Amygdala (tissue), 56 donors: ENCODE measurements at regions not wholly inside any gene's neighbourhood (a gene's known extent, or its start where the extent isn't known, plus 50 kb on each side); places are given as distances from the start of the nearest gene placed in this dataset.

ENCODE experiments used
- DNase-seq, 56 donors: peaks; one replicate each; lab custom pipeline; 2025; lab: John Stamatoyannopoulos, UW

DNA sequence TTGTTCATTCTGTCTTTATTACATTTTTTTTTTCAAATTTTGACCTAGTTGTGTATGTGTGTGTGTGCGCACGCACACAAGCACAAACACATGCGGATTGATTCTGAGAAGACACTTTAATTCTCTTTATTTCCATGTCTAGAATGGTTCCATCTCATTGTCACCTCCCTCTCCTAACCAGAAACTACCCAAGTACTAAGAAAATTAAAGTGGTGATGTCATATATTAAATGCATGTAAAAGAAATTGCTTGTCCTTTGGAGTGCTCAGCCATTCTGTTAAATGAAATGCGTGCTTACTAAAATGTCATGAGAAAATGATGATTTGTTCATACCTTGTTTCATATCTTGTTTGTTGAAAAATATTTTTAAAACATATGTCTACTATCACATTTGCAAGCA is 1297.0 kb upstream of the TENM3 start:
- no peak for DNase-seq

DNA sequence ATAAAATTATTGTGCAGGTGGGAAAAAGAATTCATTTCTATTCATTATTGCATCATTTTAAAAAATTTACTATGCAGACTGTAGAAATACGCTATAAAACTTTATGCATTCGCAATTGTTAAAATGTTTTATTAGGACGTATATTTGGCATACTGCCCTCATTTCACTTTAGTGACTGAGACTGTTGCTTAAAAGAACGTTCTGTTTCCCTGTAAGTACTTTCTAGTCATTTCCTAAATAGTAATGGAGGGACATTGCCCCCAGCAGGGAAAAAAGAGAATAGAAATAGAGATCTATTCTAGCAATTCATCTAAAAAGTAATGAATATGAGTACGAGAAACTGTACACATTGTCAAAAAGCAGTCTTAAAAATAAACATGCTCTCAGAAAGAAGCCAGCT is 1295.8 kb upstream of the TENM3 start:
- DNase-seq = no peak

- DNase-seq = no peak
Measured at GRCh38 chr4:180949424-180950213, 1293.6 kb upstream of the TENM3 start.

GRCh38 chr4:180950377-180950776 is 1292.8 kb upstream of the TENM3 start:
- DNase-seq = no peak

GRCh38 chr4:180951312-180951711 is 1291.9 kb upstream of the TENM3 start:
- no peak for DNase-seq

GRCh38 chr4:180953572-180953971 is 1289.6 kb upstream of the TENM3 start:
- no peak for DNase-seq

GRCh38 chr4:180960743-180961401 is 1282.3 kb upstream of the TENM3 start:
- peak in 6 of 56 donors; percentile 1 to 39 (median 2) for DNase-seq

DNA sequence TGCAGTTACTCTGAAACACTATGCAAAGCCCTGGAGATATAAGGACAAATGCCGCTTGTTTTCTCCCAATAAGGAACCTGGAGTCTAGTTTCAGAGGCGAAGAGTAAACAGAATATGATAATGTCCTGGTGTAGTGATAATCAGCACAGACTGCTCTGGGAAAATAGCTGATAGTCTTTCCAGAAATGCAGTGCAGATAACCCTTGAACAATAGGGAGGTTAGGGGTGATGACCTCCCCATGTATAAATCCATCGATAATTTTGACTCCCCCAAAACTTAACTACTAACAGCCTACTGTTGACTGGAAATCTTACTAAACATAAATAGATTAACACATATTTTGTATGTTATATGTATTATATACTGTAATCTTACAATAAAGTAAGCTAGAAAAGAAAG is 1280.9 kb upstream of the TENM3 start:
- no peak for DNase-seq

GRCh38 chr4:180966312-180966711 is 1276.9 kb upstream of the TENM3 start:
- no peak for DNase-seq

DNA sequence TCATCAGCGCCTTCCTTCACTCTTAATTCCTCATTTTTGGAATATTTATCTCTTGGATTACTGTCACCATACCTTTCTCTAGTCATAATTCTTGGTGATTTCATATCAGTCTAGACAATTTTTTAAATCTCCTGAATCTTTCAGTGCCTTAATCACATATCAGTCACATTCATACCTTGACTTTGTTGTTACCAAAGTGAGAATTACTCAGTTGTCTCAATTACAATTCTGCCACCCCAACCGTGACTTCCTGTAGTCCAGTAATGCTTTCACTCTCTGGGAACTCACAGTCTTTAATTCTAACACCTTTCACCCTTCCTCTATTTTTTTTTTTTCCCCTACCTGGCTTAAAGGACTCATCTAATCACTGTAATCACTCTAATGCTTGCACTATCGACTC is 1275.3 kb upstream of the TENM3 start:
- DNase-seq = no peak

DNA sequence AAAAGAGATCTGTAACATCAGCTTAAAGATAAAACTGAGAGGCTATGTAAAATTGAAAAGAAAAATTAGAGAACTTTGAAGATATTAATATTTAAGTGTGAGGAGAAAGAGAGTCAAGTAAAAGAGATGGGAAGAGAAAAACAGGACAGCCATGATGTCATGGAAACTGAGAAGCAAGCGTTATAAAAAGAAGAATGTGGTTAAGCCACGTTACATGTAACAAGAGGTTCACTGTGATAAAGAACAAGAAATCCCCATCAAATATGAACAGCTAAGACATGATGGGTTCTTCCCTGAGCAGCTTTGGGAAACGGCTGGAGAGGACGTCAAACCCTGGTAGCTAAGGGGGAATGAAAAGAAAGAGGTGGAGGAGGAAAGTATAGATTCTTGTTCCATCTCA is 1269.3 kb upstream of the TENM3 start:
- no peak for DNase-seq

DNA sequence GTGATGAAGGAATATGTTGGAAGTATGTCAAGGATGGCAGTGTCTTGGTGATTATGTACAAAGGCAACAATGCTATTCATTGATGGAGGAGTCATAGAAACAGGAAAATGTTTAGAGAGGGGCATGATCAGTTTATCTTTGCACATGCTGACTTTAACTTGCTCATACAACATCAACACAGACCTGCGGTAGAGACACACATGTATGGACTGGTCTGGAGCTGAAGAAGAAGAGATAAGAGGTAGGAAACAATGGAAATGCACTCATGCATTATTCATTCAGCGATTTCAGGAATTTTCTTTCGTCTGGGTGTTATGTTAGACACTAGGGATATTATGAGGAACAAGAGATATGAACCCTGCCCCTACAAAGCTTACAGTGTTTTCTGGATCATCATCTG is 1252.3 kb upstream of the TENM3 start:
- no peak for DNase-seq

GRCh38 chr4:180993244-180993836 is 1249.9 kb upstream of the TENM3 start:
- DNase-seq = no peak

DNA sequence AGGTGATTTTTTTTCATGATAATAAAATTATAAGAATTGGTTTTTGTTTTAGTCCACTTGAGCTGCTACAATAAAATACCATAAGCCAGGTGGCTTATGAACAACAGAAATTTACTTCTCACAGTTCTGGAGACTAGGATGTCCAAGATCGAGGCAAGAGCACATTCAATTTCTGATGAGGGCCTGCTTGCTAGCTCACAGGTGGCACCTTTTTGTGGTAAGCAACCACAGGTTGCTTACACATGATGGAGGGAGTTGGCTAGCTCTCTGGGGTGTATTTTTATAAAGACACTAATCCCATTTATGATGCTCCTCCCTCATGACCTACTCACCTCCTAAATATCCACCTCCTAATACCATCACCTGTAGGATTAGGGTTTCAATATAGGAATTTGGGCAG is 1248.5 kb upstream of the TENM3 start:
- no peak for DNase-seq

- DNase-seq = no peak
Measured at GRCh38 chr4:180999217-180999616, 1244.0 kb upstream of the TENM3 start.

DNA sequence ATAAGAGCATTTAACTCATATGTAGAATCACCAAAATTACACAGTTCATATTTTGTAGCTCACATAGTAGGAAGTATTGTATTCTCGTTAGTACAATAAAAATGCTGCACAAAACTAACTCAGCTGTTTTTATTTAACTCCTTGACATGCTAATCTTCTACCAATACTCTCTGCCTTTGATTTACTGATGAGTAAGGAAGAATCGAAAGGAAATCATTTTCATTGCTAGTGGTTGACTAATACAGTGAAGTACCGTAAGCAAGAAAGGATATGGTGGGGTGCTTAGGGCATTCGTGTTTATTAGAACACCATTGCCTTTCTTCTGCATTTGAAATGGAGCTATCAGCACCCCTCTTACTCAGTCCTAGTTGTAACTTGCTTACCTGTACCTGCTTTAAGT is 1239.1 kb upstream of the TENM3 start:
- DNase-seq = no peak

DNA sequence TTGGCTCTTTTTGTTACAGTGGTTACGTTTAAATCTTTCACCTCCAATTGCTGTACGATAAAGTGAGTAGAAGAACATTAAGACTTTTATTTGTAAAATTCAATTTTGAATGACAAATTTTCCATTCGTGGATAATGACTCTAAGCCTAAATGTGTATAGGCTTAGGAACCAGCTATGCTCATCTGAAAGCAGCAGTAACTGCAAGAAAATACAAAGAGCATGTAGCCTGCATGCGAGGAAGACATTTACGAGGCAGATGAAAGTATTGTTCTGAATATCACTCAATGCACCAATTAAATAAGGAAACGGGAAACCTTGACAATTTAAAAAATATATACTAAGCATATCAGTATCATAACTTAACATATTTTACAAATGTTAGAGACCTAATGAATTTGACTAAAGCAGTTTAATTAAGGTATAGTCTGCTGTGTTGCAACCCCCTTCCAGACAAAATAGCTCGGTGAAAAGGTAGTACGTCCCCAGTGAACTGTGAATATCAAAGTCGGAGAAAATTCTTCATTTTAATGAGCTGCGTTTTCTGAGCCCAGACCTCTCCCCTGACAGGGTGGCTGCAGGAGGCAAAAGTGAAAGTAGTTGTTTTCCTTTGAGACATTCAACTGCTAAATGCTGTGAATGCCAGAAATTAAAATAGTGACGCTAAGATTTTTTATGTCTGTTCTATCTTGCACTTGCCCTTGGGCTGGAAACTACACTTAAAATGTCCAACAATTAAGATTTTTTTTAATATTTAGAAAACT is 1236.5 kb upstream of the TENM3 start:
- DNase-seq = no peak

DNA sequence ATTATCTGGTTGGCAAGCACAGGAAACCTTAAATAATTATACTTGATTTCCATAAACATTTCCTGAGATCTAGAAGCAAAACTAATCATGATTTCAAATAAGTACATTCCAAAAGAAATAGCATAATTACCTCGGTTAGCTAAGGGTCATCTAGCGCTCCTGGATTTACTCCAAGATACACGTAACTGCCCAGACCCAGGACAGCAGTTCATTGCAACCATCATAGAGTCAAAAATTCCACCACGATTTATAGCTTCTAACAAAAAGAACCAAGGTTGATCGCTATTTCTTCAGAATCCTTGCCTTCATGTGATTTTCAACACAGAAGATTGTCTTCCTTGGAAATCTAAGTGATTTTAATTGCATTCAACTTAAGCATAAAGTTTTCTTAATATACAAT is 1235.5 kb upstream of the TENM3 start:
- no peak for DNase-seq

DNA sequence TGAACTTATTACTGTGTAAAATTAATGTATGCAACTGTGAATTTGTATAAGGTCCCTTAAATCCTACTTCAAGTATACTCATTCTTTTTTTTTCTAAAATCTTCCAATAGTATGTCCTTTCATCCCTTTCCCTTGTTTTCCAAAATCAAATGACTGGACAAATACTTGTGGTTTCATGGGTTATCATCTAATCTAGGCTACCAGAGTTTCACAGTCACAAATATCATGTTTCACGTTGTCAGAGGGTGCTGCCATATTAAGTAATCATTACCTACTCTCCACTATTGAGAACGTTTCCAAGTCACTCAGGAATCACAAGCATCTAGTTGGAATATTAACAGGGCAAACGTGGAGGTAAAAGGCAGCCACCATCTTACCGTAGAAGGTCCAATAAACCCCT is 1235.0 kb upstream of the TENM3 start:
- DNase-seq = no peak

DNA sequence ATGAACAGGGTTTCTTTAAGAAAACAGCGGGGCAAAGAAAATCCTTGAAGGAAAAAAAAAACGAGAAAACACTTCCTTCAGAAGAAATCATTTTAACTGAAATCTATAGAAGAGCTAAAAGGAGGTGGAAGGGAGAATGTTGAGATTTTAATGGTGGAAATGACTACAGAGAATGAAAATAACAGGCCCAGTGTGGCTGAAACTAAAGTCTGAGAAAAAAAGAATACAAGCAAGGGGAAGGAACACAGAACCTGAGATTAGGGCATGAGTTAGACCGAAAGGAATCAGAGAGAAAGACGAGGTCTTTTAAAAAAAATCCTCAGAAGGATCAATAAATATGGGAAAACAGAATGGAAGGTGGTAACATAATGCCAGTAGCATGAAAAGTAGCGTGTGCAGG is 1230.0 kb upstream of the TENM3 start:
- DNase-seq = no peak

- no peak for DNase-seq
Measured at GRCh38 chr4:181017038-181017437, 1226.2 kb upstream of the TENM3 start.
